ENCODE measurements at regions not wholly inside any gene's neighbourhood (a gene's known extent, or its start where the extent isn't known, plus 50 kb on each side); places are given as distances from the start of the nearest gene placed in this dataset.

GRCh38 chrX:10965174-10965798 lies 145.8 kb upstream of the HCCS start:
- no peaks in the 10 kb centered on the region for H3K36me3 ChIP-seq (ENCODE audit: insufficient read depth, low read length)
- H3K79me2 ChIP-seq (ENCODE audit: insufficient read depth, low read length) = no peaks in the 10 kb centered on the region
- no peaks in the 10 kb centered on the region for H3K9me2 ChIP-seq (ENCODE audit: low read depth, low read length)
- no peak overlapping the region for H3K4me2 ChIP-seq (ENCODE audit: low read length)
- H3K27ac ChIP-seq (ENCODE audit: low read depth, low read length, poor library complexity, severe bottlenecking) = no peak overlapping the region
- no peaks in the 10 kb centered on the region for H3K9me3 ChIP-seq (ENCODE audit: low read length)
- no peak overlapping the region for H2AFZ ChIP-seq (ENCODE audit: low read length)
- no peaks in the 10 kb centered on the region for H3K27me3 ChIP-seq (ENCODE audit: insufficient read depth, low read length)
- H3F3A ChIP-seq (ENCODE audit: insufficient read depth, low read length) = no peaks in the 10 kb centered on the region
- H3K9ac ChIP-seq (ENCODE audit: low read length) = no peak overlapping the region
- H3K4me3 ChIP-seq (ENCODE audit: low read depth, low read length, poor library complexity, severe bottlenecking) = no peak overlapping the region
- H3K4me1 ChIP-seq (ENCODE audit: insufficient read depth, low read length, severe bottlenecking) = no peaks in the 10 kb centered on the region
- no peak for TF ChIP-seq CTCF (IDR thresholded peaks at IDR 0.05; ENCODE audit: low read length)
- TF ChIP-seq EZH2 (IDR thresholded peaks at IDR 0.05; ENCODE audit: borderline replicate concordance, low read length) = no peak
- no peaks in the 10 kb centered on the region for H4K20me1 ChIP-seq (ENCODE audit: insufficient read depth, low read length)

- H3K36me3 ChIP-seq (ENCODE audit: insufficient read depth, low read length) = no peaks in the 10 kb centered on the region
- H3K9ac ChIP-seq (ENCODE audit: low read length) = no peak overlapping the region
- H2AFZ ChIP-seq (ENCODE audit: low read length) = no peak overlapping the region
- no peaks in the 10 kb centered on the region for H4K20me1 ChIP-seq (ENCODE audit: insufficient read depth, low read length)
- H3F3A ChIP-seq (ENCODE audit: insufficient read depth, low read length) = no peaks in the 10 kb centered on the region
- H3K27ac ChIP-seq (ENCODE audit: low read depth, low read length, poor library complexity, severe bottlenecking) = no peak overlapping the region
- TF ChIP-seq CTCF (IDR thresholded peaks at IDR 0.05; ENCODE audit: low read length) (no peak), EZH2 (IDR thresholded peaks at IDR 0.05; ENCODE audit: borderline replicate concordance, low read length) (no peak)
- H3K79me2 ChIP-seq (ENCODE audit: insufficient read depth, low read length) = no peaks in the 10 kb centered on the region
- H3K9me3 ChIP-seq (ENCODE audit: low read length) = no peaks in the 10 kb centered on the region
- no peaks in the 10 kb centered on the region for H3K9me2 ChIP-seq (ENCODE audit: low read depth, low read length)
- no peak overlapping the region for H3K4me3 ChIP-seq (ENCODE audit: low read depth, low read length, poor library complexity, severe bottlenecking)
- H3K27me3 ChIP-seq (ENCODE audit: insufficient read depth, low read length) = no peaks in the 10 kb centered on the region
- no peaks in the 10 kb centered on the region for H3K4me1 ChIP-seq (ENCODE audit: insufficient read depth, low read length, severe bottlenecking)
- no peak overlapping the region for H3K4me2 ChIP-seq (ENCODE audit: low read length)
Observed at GRCh38 chrX:10966057-10966456, 145.1 kb upstream of the HCCS start.

- no peaks in the 10 kb centered on the region for H3F3A ChIP-seq (ENCODE audit: insufficient read depth, low read length)
- no peak for TF ChIP-seq EZH2 (IDR thresholded peaks at IDR 0.05; ENCODE audit: borderline replicate concordance, low read length)
- TF ChIP-seq CTCF (IDR thresholded peaks at IDR 0.05; ENCODE audit: low read length) = no peak
- H3K4me2 ChIP-seq (ENCODE audit: low read length) = no peak overlapping the region
- H3K9me2 ChIP-seq (ENCODE audit: low read depth, low read length) = no peaks in the 10 kb centered on the region
- H3K27ac ChIP-seq (ENCODE audit: low read depth, low read length, poor library complexity, severe bottlenecking) = no peak overlapping the region
- no peak overlapping the region for H2AFZ ChIP-seq (ENCODE audit: low read length)
- H3K9me3 ChIP-seq (ENCODE audit: low read length) = no peaks in the 10 kb centered on the region
- H3K4me1 ChIP-seq (ENCODE audit: insufficient read depth, low read length, severe bottlenecking) = no peaks in the 10 kb centered on the region
- no peaks in the 10 kb centered on the region for H3K36me3 ChIP-seq (ENCODE audit: insufficient read depth, low read length)
- H3K27me3 ChIP-seq (ENCODE audit: insufficient read depth, low read length) = no peaks in the 10 kb centered on the region
- no peaks in the 10 kb centered on the region for H4K20me1 ChIP-seq (ENCODE audit: insufficient read depth, low read length)
- no peaks in the 10 kb centered on the region for H3K79me2 ChIP-seq (ENCODE audit: insufficient read depth, low read length)
- H3K4me3 ChIP-seq (ENCODE audit: low read depth, low read length, poor library complexity, severe bottlenecking) = no peak overlapping the region
- no peak overlapping the region for H3K9ac ChIP-seq (ENCODE audit: low read length)
Observed at GRCh38 chrX:10971176-10971575, 140.0 kb upstream of the HCCS start.
